Stimulated activated CD4-positive, alpha-beta T cell treated with anti-CD3 and anti-CD28 coated beads, TNF-alpha, amount 100 ng/mL, for 24 hours (primary cell): ENCODE measurements at regions not wholly inside any gene's neighbourhood (a gene's known extent, or its start where the extent isn't known, plus 50 kb on each side); places are given as distances from the start of the nearest gene placed in this dataset.

Experiments
- DNase-seq, 3 experiments: peaks; one replicate each; pipeline ENCODE4 v3.0.0-alpha.2; 2020; ENCODE audit warnings: low read depth in 3 of 3

- DNase-seq, result no peak
These were observed 118.4 kb downstream of the BANF2 start for GRCh38 chr20:17818187-17818586.

DNA sequence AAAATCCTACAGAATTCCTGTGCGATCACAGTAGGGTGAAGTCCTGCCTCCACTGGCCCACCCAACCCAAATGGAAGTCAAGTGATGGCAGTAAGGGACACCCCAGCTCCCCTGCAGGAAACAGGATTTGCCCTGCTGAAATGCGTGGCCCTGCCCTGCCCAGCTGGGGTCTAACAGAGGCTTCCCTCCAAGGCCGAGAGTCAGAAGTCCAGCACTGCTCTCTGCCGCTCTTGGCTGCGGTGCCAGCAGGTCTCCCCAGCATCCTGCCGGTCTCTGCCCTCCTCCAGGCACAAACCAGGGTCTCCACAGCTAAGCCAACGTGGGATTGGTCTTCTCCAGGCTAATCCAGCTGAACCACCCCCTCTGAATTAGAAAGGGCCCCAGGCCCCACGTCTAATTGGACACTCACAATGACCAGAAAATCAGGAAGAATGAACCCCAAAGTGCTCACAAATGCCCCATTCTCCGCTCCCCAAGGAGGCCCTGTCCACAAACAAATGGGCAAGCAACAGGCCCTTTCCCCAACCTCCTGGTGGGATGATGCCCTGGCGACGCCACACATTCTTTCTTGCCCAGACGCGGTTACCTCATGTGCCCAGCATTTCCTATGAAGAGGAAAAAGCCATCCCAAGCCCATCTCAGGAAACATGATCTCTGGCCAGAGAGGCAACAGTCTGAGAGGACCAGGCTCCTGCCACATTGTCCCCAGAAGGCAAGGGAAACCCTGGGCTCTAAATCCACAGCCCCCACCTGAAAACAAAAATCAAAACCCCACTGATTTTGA is 117.2 kb downstream of the BANF2 start:
- no peak for DNase-seq

- no peak for DNase-seq
These were observed 111.8 kb downstream of the BANF2 start for GRCh38 chr20:17811628-17811965.

GRCh38 chr20:17810847-17811627 is 111.3 kb downstream of the BANF2 start:
- DNase-seq, result no peak

DNA sequence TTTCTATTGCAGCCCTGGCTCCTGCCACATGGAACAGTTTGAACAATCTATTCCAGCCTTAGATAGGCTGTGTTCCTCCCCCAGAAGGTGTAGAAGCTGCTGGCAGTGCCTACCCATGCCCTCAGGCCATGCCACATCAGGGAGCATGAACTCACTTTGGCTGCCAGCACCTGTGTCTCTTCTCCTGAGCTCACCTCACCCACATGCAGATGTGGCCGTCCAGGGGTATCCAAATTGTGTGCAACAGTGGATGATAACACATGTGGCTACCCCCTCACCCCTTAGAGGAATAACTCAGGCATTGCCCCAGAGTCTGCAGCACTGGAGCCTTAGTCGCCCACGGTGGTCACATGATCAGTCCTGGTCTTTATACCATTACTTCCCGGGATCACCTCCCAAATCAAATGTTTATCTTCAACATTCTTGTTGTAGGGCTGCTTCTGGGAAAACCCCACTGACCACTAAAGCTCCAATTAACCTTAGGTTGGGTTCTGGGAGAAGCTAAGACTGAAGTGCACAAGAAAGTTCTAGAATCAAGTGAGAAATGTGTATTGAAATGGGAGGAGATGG is 110.4 kb downstream of the BANF2 start:
- no peak for DNase-seq

DNA sequence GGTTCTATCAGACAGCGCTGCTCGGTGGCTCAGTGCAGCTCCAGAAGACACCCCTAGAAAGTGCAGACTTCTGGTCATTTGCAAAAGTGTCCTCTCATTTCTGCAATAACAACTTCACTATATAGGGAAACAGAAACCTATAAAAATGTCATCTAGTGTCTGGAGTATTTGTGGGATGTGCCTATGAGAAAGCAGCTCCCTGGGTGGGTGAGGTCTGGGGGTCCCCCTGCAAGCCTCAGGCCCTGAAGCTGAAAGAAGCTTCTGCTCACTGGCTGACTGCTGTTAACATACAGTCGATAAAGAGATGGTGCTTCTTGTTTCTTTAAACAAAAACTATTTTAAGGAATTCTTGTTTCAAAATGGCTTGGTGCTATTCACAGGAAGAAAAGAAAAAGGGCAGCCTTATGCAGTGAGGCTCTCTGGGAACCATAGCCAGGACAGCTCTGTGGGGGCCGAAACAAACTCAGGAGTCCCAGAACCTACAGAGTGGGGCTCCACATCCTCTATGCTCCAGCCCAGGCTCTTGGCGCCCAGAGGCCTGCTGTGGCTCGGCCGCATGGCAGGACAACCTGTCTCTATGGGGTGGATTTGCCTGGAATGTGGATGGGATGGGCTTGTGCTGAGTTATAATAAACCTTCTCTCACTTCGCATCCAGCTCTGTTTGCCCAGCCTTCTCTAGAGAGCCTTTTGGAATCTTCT is 109.7 kb downstream of the BANF2 start:
- no peak for DNase-seq

DNA sequence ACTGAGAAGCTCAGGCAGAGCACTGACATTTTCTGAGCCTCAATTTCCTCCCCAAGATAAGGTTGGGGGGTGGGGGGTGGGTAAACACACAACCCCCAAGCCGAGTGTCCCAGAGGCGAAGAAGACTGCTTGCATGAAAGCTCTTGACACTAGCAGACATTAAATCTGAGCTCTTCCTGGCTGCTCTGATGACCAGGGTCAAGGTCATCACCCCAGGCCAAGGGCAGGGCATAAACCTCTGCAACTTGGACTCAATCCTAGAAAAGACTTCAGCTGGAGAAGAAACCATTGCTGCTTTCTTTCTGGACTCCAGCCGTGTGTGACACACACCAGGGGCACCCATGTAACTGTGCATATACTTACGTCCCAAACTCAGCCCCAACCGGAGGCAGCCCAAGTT is 109.0 kb downstream of the BANF2 start:
- DNase-seq, result no peak

DNA sequence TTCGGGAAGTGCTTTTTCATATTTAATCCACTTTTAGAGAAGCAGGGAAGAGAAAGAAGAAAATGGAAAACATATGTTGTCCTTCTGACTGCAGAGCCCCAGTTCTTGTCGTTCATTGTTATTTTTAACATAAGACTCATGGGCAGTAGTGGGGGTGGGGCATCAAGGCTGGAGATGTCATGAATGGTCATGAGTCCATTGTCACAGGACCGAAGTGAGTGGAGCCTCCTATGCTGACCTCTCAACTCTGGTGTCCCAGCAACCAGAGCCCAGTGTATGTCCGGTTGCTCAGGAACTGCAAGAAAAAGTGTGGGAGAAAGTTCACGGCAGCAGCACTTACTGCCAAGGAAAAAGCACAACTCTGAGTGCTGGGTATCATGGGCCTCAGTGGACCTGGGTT is 108.6 kb downstream of the BANF2 start:
- DNase-seq, result no peak

- DNase-seq, result no peak
These were observed 107.9 kb downstream of the BANF2 start for GRCh38 chr20:17807651-17808050.

DNA sequence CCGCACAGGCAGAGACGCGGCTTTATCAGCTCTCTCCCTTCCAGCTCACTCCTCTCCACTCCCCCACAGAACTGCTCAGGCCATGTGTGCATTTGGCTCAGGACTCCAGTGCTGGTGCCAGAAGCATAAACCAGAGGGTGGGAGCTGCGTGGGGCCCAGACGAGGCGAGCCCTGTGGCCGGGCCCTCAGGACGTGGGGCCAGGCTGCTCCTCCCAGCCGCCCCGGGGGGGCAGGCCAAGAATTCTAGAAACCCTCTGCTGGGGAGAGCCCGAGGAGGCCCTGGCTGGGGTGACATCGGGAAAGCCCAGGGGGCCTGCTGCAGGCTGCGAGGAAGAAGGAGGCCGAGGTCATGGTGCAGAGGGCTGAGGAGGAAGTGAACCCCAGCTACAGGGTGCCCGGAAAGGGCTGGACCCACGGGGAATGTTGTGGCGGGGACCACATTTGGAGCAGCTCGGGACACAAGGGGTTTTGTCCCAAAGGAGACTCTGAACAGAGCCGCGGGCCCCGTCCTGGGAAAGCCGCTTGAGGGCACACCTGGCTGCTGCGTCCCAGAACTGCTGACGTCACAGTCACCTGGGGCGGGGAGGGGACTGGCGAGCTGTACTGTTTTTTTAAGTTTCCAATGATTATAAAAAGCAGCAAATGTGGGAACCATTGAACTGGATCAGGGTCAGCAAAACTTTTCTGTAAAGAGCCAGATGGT is 107.1 kb downstream of the BANF2 start:
- no peak for DNase-seq

DNA sequence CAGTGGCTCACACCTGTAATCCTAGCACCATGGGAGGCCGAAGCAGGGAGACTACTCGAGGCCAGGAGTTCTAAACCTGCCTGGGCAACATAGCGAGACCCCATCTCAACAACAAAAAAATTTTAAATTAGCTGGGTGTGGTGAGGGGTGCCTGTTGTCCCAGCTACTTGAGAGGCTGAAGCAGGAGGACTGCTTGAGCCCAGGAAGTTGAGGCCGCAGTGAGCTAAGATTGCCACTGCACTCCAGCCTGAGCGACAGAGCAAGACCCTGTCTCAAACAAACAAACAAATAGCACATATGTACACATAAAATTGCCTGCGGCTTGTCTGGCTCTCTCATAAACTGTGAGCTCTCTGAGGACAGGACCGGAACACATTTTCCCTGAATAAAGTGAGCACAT is 106.3 kb downstream of the BANF2 start:
- no peak for DNase-seq

DNA sequence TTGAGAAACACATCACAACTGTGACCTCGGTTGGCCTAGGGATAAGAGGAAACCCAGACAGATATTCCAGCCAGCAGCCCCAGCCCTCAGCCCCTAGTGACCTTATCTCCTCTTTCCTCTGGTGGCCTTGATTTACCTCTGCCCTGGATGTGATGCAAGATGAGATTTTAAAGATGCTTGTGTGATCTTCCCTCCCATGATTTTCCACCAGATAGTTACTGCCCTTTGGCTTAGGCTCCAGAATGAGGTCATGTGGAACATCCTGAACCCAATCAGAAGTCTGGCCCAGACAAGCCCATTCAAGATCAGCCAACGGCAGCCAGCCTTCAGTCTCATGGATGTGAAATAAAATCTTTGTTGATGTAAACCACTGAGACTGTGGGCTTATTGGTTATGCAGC is 104.0 kb downstream of the BANF2 start:
- DNase-seq, result no peak

- DNase-seq, result no peak
These were observed 99.9 kb downstream of the BANF2 start for GRCh38 chr20:17799575-17800227.

GRCh38 chr20:17798601-17799000 is 98.8 kb downstream of the BANF2 start:
- DNase-seq, result no peak

GRCh38 chr20:17797579-17797978 is 97.8 kb downstream of the BANF2 start:
- DNase-seq, result no peak

DNA sequence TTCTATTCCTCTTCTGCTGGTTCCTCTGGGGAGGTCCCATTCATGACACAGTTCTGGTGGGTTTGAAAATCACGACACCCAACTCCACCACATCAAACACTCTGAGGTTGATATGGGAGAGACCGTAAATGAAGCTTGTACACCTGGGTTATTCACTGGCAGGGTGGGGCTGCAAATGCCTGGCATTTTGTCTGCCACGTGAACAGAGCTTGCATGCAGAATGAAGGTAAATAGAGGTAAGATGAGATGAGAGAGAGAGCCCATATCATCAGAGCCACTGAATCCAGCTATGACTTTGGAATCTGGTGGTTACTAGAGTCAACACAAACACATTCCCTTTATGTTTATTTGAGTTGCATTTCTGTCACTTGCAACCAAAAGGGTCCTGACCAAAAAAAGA is 97.4 kb downstream of the BANF2 start:
- no peak for DNase-seq

DNA sequence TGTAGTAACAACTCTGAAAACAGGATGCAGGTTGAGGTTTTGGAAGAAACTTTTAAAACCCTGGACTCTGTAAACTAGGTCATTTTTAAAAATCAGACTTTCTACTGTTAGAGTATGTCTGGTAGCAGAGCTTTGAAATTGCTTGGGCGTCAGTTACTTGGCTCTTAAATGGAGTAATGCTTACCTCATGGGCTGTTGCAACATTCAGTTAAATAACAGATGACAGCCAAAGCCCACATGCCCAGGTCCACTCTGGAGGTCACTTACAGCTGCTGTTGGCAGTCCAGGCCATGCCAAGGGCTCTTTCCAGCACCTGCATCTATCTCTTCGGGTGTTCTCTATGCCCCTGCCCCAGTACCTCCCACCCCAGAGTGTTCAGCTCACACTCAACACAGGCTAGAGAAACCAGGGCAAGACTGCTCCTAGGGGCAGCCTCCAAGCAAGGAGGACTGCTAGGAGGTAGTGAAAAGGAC is 96.4 kb downstream of the BANF2 start:
- DNase-seq, result no peak

DNA sequence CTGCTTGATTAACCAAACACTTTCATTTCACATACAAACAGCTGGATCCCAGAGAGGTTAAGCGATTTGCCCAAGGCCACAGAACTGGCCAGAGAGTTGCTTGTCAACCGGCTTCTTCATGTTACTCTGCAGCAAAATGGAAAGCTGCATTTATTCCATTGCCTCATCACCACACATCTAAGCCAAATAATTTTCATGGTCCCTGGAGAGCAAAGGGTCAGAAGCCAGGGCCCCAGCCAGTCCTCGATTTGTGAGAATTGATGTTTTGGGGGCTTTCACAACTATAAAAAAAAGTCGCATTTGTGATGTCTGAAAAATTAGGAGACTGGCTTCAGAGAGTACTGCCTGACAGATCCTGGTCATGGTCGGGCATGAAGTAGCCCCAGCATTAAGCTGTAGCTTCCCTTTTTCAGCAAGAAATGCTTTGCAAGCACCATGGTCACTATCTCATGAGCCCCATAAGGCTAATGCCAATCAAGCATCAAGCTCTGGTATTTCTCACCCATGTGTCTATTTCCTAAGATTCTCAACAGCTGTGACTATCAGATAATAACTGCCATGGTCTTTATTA is 95.8 kb downstream of the BANF2 start:
- no peak for DNase-seq

DNA sequence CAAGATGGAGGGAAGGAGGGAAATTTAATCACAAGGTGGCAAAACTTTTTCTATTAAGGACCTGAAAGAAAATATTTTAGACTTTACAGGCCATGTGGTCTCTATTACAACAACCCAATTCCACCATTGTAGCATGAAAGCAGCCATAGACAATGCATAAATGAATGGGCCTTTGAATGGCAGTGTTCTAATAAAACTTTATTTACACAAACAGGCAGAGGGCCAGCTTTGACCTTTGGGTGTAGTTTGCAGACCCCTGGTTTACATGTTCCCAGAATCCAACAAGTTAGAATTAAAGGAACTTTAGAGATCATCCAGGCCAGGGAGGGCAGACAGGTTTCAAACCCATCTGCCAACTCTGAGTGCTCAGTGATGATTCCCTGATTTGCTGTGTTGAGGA is 95.2 kb downstream of the BANF2 start:
- DNase-seq, result no peak

DNA sequence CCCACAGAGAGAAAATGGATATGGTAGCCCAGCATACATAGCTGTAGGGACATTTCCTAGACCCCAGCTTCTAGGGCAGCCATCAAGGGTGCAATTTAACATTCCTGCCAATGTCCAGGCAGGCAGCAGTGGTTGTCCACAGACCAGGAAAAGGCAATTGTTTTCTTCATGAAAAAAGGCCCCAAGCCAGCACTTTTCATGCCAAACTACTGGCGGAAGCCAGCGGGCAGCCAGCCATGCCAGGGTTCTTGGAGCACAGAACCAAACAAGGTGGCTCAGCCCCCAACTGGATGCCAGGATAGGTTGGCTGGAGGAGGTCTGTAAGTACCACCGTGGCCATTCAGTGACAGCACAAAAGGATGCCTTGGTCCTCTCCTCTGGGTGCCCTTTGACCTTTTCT is 94.6 kb downstream of the BANF2 start:
- no peak for DNase-seq

DNA sequence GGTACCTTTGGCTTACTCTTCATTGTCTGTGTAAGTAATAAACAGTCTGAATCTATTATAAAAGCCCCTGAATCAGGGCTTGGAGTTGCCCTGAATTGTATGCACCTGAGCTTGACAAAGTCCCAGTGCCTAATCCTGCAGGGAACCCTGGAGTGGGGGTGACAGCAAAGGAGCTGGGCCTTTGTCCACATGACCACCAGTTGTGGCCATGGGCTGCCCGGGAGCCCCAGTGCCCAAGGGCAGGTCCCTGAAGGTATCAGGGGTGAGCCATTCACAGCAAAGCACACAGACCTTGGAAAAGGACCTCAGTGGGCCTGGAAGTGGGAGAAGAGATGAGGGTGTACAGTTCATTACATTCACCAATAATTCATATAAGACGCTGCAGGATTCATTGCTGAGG is 94.2 kb downstream of the BANF2 start:
- DNase-seq, result no peak
